ENCODE measurements at regions not wholly inside any gene's neighbourhood (a gene's known extent, or its start where the extent isn't known, plus 50 kb on each side); places are given as distances from the start of the nearest gene placed in this dataset.
A peak's percentile ranks its signal among the peaks of the same experiment; 100 is the strongest.

DNA sequence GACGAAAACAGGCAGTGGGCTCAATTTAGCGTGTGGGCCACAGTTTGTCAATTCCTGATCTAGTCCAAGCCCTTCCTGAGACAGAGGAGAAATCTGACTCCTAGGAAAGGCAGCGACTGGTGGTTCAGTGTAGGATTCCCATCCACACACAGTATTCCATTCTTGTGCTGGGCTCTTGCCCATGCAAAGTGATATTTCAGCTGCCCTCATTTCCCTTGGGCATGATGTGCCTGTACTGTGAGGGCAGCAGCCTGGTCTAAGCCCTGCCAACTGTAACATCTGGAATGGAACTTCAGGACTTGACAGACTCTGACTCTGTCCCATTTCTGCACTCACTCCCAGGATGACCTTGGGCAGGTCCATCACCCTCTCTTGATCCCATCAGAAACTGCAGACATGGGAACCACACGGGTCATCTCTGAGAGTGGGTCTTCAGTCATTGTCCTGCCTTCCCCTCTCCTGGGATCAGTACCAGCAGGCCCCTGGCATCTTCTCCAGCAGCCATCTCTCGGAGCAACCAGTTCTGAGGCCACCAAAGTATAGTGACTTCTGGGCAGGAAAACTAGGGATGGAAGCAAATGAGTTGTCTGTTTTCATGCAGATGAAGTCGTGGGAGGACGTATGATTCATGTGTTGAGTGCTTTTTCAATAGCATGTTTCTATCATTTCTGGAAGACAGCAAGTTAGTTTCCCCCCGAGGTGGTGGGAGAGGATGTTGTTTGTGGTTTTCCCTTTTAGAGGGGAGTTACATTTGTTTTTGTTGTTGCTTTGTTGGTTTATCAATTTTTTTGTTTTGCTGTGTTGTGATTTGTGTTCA is 54.2 kb upstream of the BCL2L14 start:
- peak; percentile 59 for DNase-seq (ENCODE audit: low read depth)

DNA sequence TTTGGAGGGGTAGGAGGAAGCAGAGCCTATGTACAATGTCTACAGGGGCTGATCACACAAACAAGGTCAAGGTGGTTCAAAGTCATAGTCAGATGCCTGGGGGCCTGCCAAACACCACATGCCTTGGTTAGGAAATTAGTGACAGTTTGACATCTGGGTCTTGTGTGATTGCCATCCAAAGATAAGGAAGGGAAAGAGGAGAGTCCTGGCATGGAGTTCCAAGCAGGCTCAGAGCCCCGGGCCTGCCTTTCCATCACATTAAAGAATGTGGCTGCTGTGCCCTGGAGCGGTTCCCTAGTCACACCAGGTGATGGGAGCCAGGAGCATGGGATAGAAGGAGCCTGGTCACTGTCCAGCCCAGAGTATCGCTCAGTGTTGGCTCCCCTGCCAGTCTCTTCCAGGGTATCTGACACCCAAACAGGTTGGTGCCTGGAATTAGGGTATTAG is 53.6 kb upstream of the BCL2L14 start:
- no peak for DNase-seq (ENCODE audit: low read depth)

DNA sequence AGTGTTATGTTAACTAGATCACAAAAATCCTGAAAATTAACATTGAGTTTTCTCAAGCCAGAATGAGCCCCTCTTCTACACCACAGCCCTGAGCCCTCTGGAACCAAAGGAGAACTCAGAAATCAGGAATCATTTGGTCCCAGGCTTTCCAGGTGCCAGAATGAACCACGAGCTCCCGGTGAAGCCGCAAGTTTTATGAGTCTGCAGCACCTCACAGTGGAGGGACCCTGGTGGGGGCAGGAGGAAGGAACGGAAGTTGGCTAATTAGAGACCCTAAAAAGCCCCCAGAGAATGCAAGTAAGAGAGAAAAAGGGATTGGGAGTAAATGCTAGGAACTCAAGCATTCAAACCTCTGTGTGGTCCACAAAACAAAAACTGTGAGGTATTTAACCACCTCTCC is 52.9 kb upstream of the BCL2L14 start:
- no peak for DNase-seq (ENCODE audit: low read depth)

DNA sequence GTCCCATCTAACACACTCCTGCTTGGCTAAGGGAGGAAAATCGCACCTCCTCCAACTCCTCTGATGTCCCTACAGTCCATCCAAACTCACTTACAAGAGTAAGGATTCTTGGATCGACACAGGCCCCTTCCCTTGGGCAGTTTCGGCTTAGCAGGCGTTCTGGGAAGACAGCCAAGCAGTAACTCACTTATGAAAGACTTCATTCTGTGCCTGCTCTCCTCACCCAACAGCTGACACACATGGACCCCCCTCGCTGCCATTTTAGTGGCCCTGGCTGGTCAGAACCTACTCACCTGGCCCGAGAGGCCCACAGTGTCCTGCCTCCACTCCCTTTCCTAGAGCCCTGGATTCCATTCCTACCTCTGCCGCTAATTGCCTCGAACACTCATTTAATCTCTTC is 52.3 kb upstream of the BCL2L14 start:
- DNase-seq (ENCODE audit: low read depth), result peak; percentile 8

DNA sequence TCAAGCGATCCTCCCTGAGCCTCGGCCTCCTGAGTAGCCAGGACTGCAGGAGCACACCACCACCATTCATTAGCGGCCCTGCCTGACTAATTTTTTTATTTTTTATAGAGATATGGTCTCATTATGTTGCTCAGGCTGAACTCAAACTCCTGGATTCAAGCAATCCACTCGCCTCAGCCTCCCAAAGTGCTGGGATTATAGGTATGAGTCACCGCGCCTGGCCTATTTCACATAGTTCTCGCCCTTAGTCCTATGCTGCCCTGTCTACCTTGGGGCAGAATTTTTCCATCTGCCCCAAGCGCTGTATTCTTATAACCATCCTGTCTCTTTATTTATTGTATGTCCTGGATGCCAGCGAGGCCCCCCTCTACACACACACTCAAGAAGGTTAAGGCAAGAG is 50.9 kb upstream of the BCL2L14 start:
- DNase-seq (ENCODE audit: low read depth), result no peak

DNA sequence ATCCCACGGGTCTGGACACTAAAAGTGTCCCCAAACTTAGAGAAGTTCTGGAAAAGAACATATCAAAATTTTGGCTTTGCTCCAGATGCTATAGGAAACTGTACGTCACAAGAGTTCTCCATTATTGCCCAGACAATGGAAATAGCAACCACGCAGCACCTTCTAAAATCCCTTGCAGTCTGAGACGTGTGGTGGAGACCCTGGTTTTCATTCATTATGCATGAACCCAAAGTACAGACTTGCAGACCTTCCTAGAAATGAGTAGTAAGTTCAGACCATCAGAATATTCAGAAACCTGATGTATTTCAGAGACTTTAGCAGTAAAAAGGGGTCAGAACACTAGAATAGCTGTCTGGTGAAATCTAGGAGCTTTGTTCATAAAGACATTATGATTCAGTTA is 50.0 kb upstream of the BCL2L14 start:
- DNase-seq (ENCODE audit: low read depth), result no peak

Measured in fibroblast of gingiva (primary cell).